ENCODE measurements at regions not wholly inside any gene's neighbourhood (a gene's known extent, or its start where the extent isn't known, plus 50 kb on each side); places are given as distances from the start of the nearest gene placed in this dataset.
A peak's percentile ranks its signal among the peaks of the same experiment; 100 is the strongest.

DNA sequence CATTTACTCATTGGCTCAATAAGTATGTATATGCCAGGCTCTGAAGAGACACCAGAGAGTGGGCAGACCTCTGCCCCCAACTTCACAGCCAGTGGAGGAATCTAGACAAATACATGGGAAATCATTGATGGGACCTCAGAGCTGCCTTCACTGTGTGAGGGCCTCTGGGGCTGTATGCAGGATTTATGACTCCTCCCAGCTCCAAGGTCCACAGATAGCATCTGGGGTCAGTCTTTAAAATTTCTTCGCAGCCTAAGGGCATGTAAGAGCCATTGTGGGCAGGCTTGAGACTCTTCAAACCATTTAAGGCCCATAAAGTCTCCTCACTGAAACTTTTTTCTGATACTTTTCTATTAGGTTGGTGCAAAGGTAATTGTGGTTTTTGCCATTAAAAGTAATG is 125.5 kb downstream of the SPTSSA start:
- DNase-seq, result no peak
- H3K27ac Mint-ChIP-seq, result no peak overlapping the region
- H3K27me3 Mint-ChIP-seq (ENCODE audit: low read depth in 3 of 3), result peaks cover 0 to 3% (median 0%) of the 10 kb centered on the region in 3 donors
- H3K4me1 Mint-ChIP-seq, result no peaks in the 10 kb centered on the region
- no peaks in the 10 kb centered on the region for H3K9me3 Mint-ChIP-seq
- H3K36me3 Mint-ChIP-seq, result no peaks in the 10 kb centered on the region
- no peak overlapping the region for H3K4me3 Mint-ChIP-seq

DNA sequence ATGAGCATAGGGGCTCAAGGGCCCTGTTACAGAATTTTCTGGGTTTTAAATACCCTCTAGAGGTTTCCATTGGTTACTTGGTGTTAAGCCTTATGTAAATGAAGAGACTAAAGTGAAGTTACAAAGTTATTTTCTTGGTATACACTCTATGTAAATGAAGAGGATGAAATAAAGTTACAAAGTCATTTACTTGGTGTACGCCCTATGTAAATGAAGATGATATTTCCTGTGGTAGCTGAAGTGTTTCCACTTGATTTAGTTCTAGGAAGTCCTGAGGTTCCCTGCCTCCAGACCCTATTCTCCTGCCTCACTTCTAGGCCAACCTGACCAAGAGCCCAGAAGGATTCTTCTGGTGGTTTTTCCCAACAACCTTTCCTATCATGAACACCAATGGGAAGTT is 126.1 kb downstream of the SPTSSA start:
- H3K36me3 Mint-ChIP-seq, result no peaks in the 10 kb centered on the region
- H3K9me3 Mint-ChIP-seq, result no peaks in the 10 kb centered on the region
- no peaks in the 10 kb centered on the region for H3K4me1 Mint-ChIP-seq
- DNase-seq, result no peak
- no peak overlapping the region for H3K27ac Mint-ChIP-seq
- H3K4me3 Mint-ChIP-seq, result no peak overlapping the region
- H3K27me3 Mint-ChIP-seq (ENCODE audit: low read depth in 3 of 3), result peaks cover 0 to 3% (median 0%) of the 10 kb centered on the region in 3 donors

DNA sequence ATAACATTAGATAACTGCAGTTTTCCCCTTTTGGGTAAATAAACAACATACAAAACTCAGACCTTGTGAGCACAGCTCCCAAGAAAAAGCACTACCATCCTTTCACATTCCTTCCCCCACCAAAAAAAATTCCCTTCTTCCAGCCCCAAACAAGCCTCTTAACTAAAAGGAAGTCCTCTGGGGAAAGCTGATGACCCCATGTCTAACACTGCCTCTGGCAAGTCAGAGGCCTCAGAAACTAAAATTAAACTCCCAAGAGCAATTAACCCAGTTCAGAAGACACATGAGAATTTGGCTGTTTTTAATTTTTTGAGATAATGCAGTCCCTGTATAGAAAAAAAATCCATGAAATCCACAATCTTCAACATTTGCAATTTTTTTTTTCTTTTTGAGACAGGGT is 127.7 kb downstream of the SPTSSA start:
- Mint-ChIP-seq H3K4me3 (no peak overlapping the region), H3K9me3 (no peaks in the 10 kb centered on the region), H3K27ac (no peak overlapping the region), H3K36me3 (no peaks in the 10 kb centered on the region), H3K4me1 (no peaks in the 10 kb centered on the region), H3K27me3 (ENCODE audit: low read depth in 3 of 3) (peaks cover 0 to 4% (median 3%) of the 10 kb centered on the region in 3 donors)
- no peak for DNase-seq

DNA sequence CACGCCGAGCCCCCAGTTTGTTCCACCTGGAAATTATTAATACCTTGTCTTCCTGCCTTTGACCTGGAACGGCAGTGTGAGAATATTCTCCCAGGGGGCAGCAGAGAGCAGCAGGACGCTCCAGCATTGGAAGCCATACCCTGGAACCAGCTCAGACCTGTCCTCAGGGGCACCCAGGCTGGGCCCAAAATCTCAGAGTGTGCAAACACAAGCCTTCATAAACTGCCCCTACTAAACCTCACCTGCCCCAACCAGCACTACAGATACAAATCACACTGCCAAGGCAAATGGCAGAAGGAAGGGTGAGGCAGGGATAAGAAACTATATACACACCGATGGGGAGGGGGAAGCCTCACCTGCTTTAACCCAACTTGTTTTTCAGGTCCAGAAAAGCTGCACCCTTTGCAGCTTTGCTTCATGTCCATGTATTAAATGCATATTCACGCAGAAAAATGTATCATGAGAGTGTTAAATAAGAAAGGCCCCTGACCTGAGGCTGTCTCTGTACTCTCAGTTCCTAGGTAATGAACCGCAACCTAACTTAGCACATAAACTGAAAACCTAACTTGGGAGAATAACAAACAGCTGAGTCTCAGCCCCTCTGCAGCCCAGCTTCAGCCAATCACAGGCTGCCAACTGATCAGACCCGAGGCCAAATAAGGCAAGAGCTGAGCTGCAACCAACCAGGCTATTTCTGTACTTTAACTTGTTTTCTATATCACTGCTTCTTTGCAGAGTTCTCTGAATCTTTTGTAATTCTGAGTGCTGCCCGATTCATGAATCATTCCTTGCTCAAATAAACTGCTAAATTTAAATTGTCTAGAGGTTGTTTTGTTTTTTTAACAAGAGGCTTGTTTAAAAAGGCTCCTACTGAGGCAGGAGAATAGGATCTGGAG is 130.1 kb downstream of the SPTSSA start:
- peak; percentile 22 to 31 (median 28) for DNase-seq
- no peak overlapping the region for H3K4me3 Mint-ChIP-seq
- H3K4me1 Mint-ChIP-seq, result no peaks in the 10 kb centered on the region
- no peaks in the 10 kb centered on the region for H3K9me3 Mint-ChIP-seq
- peak overlapping the region in 1 of 6 donors; percentile 40 for H3K27ac Mint-ChIP-seq
- H3K27me3 Mint-ChIP-seq (ENCODE audit: low read depth in 3 of 3), result peaks cover 0 to 7% (median 1%) of the 10 kb centered on the region in 3 donors
- H3K36me3 Mint-ChIP-seq, result no peaks in the 10 kb centered on the region

DNA sequence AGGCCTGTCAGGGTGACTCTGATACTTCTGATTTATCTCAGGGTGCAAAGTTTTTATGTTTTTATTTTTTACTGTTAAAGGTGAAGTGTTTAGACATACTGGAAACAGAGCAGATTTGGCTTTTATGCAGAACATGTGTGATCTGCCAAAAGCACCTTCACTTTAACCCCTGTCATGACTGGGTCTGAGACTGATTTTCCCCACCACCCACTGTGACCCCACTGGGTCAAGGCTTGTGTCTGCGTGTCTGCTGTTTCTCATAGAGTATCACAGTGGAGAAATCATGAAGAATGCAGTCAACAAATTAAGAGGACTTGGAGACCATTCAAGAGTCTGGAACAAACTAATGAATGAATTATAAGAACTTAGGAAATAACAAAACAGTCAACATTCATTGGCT is 131.2 kb downstream of the SPTSSA start:
- no peak overlapping the region for H3K27ac Mint-ChIP-seq
- H3K4me1 Mint-ChIP-seq, result no peaks in the 10 kb centered on the region
- H3K27me3 Mint-ChIP-seq (ENCODE audit: low read depth in 3 of 3), result peaks cover 0 to 7% (median 1%) of the 10 kb centered on the region in 3 donors
- H3K4me3 Mint-ChIP-seq, result no peak overlapping the region
- H3K36me3 Mint-ChIP-seq, result no peaks in the 10 kb centered on the region
- no peak for DNase-seq
- no peaks in the 10 kb centered on the region for H3K9me3 Mint-ChIP-seq

DNA sequence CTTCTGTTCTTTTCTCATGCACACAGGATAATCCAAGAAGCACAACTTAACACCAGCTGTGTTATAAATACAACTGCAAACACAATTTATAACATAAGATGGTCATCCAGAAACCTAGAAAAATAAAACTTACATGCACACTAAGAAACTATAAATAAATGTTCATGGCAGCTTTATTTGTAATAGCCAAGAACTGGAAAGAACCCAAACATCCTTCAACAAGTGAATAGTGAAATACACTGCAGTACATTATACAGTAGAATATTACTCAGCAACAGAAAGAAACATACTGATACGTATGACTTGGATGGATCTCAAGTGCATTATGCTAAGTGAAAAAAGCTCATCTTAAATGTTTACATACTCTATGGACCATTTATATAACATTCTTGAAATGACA is 132.7 kb downstream of the SPTSSA start:
- H3K27ac Mint-ChIP-seq, result no peak overlapping the region
- no peak for DNase-seq
- H3K27me3 Mint-ChIP-seq (ENCODE audit: low read depth in 3 of 3), result peaks cover 0 to 10% (median 1%) of the 10 kb centered on the region in 3 donors
- no peaks in the 10 kb centered on the region for H3K4me1 Mint-ChIP-seq
- H3K4me3 Mint-ChIP-seq, result no peak overlapping the region
- no peaks in the 10 kb centered on the region for H3K9me3 Mint-ChIP-seq
- H3K36me3 Mint-ChIP-seq, result no peaks in the 10 kb centered on the region

DNA sequence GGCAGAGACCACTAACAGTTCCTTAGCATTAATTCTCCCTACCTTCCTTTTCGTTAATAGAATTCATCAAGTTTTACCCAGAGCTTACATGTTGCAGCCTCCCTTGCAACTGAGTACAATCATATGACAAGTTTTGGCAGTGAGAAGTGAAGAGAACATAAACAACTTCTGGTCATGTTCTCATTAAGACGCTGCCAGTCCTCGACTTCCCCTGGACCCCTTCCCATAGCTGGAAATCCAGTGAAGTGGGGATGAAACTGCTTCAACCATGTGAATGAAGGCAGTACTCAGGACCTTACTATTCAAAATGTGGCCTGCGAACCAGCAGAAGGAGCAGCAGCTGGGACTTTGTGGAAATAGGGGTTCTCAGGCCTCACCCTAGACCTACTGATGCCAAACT is 133.9 kb downstream of the SPTSSA start:
- Mint-ChIP-seq H3K4me1 (no peaks in the 10 kb centered on the region), H3K9me3 (no peaks in the 10 kb centered on the region), H3K4me3 (no peak overlapping the region)

DNA sequence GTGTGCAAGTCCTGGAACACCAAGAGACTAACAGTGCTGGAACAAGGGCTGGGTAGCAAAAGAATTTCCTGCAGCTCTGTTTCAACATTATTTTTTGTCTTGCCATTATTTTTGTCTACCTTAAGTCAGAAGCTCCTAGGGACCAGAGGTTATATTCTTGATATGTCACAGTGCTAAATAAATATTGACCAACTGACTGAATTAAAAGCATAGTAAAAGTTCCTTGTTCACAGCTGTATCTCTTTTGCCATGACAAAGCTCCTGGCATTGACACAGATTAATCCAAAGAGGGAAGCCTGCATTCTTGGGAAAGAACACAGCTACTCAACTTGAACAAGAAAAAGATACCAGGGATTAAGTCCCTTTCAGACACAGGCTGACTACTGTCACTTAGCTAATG is 136.5 kb downstream of the SPTSSA start:
- DNase-seq, result no peak
- peaks cover 0 to 10% (median 0%) of the 10 kb centered on the region in 3 donors for H3K27me3 Mint-ChIP-seq (ENCODE audit: low read depth in 3 of 3)
- no peak overlapping the region for H3K27ac Mint-ChIP-seq
- no peaks in the 10 kb centered on the region for H3K9me3 Mint-ChIP-seq
- H3K36me3 Mint-ChIP-seq, result no peaks in the 10 kb centered on the region
- no peaks in the 10 kb centered on the region for H3K4me1 Mint-ChIP-seq
- no peak overlapping the region for H3K4me3 Mint-ChIP-seq

More for the DNA sequence above, 133.9 kb downstream of the SPTSSA start:
- H3K27ac Mint-ChIP-seq, result no peak overlapping the region
- DNase-seq, result no peak
- H3K36me3 Mint-ChIP-seq, result no peaks in the 10 kb centered on the region
- H3K27me3 Mint-ChIP-seq (ENCODE audit: low read depth in 3 of 3), result peaks cover 0 to 10% (median 1%) of the 10 kb centered on the region in 3 donors

DNA sequence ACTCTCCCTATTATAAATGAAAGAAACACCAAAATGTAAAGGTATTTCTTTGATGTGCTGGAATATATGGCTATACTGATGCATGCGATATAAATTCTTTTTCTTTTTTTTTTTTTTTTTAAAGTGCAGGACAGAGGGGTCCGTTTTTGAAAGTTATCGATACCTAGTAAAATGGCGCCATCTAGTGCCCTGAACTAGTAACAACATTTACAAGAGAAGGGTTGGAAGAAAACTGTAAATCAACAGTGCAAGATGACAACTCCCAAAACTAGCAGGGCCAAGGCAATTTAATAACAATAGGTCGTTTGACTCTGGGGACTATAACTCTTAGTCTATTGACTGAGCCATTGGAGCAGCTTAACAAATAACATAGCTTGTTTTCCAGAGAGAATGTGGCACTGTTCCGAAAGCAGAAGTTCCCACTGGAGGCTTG is 137.7 kb downstream of the SPTSSA start:
- Mint-ChIP-seq H3K4me3 (no peak overlapping the region), H3K4me1 (no peaks in the 10 kb centered on the region), H3K36me3 (no peaks in the 10 kb centered on the region), H3K27me3 (ENCODE audit: low read depth in 3 of 3) (peaks cover 0 to 6% (median 0%) of the 10 kb centered on the region in 3 donors), H3K9me3 (no peaks in the 10 kb centered on the region), H3K27ac (no peak overlapping the region)
- DNase-seq, result peak in 2 of 3 donors; percentile 21

DNA sequence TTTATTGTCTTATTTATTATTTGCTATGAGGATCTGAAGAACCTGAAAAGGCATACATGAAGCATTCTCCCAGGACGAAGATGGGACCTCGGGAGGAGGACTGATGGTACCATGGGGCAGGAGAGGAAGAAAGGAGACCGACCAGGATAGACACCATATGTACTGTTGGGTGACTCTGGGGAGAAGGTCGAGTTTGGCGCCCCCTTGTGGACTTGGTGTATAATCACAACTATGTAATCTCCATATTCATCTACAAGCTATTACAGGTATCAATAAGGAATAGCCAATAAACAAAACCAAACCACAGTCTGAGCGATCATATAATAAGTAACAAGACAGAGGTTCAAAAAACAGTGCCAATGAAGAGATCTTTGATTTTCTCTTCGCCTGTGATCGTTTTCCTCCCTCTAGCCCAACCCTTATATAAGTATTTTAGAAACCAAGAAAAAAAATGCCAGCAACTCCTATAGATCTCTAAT is 139.1 kb downstream of the SPTSSA start:
- H3K4me3 Mint-ChIP-seq, result no peak overlapping the region
- DNase-seq, result peak; percentile 24 to 51 (median 43)
- no peak overlapping the region for H3K27ac Mint-ChIP-seq
- H3K36me3 Mint-ChIP-seq, result no peaks in the 10 kb centered on the region
- H3K4me1 Mint-ChIP-seq, result no peaks in the 10 kb centered on the region
- no peaks in the 10 kb centered on the region for H3K9me3 Mint-ChIP-seq
- peaks cover 0 to 3% (median 0%) of the 10 kb centered on the region in 3 donors for H3K27me3 Mint-ChIP-seq (ENCODE audit: low read depth in 3 of 3)

DNA sequence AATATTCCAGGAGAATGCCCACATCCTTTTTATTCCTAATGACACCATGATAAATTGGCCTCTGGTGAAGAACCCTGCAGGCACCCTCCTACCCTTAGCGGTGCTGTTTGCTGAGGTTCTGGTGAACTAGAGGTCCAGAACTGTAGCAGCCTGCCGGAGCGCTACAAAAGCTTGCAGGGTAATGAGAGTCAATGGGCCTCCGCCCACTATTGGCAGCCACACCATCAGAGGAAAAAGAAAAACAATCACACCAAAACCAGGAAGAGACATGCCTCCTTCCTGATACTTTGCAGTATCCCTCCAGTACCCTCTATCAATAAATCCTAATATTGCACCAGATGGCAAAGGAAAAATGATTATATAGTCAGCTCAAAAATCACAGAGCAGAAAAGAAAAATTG is 142.9 kb downstream of the SPTSSA start:
- no peak overlapping the region for H3K27ac Mint-ChIP-seq

DNA sequence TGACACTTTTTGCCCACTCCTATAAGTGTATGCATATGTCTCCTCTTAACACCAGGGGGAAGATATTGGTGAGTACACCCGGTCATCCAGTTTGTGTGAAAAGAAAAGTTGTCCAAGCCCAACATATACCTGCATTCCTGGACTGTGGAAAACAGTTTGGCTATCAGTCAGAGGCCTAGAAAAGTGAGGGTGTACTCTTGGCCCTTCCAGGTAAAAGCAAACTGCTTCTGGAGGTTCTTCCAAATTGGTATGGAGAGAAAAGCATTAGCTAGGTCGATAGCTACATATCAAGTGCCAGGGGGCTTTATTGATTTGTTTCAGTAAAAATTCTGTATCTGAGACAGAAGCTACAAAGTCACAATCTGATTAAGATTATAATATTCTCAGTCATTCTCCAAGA is 144.0 kb downstream of the SPTSSA start:
- Mint-ChIP-seq H3K27me3 (ENCODE audit: low read depth in 3 of 3) (peaks cover 2 to 3% (median 2%) of the 10 kb centered on the region in 3 donors), H3K36me3 (no peaks in the 10 kb centered on the region), H3K4me1 (no peaks in the 10 kb centered on the region), H3K4me3 (no peak overlapping the region), H3K9me3 (no peaks in the 10 kb centered on the region), H3K27ac (no peak overlapping the region)
- no peak for DNase-seq

More for the DNA sequence above, 142.9 kb downstream of the SPTSSA start:
- no peak overlapping the region for H3K4me3 Mint-ChIP-seq
- DNase-seq, result no peak
- H3K4me1 Mint-ChIP-seq, result no peaks in the 10 kb centered on the region
- H3K9me3 Mint-ChIP-seq, result no peaks in the 10 kb centered on the region
- H3K36me3 Mint-ChIP-seq, result no peaks in the 10 kb centered on the region
- H3K27me3 Mint-ChIP-seq (ENCODE audit: low read depth in 3 of 3), result peaks cover 0 to 2% (median 2%) of the 10 kb centered on the region in 3 donors

DNA sequence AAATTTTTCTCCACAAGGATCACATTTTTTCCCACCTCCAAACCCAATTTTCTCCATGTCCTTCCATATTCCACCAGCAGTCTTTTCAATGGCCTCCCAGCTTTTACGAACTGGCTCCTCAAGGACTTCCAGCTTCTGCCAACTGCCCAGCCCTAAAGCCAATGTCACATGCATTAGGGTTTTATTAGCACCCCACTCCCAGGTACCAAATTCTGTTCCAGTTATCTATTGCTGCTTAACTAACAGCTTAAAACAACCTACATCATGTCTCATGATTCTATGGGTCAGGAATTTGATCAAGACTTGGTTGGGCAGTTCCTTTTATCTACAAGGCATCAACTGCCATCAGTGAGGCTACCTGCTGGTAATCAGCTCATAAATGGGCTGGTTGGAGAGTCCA is 151.3 kb downstream of the SPTSSA start:
- Mint-ChIP-seq H3K27ac (peak overlapping the region in 1 of 6 donors; percentile 16), H3K27me3 (ENCODE audit: low read depth in 3 of 3) (peaks cover 3 to 11% (median 4%) of the 10 kb centered on the region in 3 donors), H3K4me1 (no peaks in the 10 kb centered on the region), H3K9me3 (no peaks in the 10 kb centered on the region), H3K4me3 (no peak overlapping the region), H3K36me3 (no peaks in the 10 kb centered on the region)
- no peak for DNase-seq

DNA sequence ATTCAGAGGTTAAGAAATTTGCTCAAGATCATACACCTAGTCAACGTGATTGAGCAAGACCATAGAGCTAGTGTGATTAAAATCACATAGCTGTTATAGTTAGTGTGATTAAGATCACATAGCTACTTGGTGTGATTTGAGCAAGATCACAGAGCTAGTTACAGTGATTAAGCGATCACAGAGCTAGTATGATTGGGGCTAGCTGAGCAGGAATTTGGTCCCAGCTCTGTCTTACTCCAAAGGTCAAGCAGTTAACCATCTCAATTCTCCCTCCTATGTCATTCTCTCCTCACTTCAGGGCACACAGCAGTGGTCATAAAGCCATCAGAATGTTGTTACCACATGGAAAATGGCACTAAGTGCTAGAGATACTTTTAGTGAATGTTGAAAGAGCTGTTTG is 158.2 kb downstream of the SPTSSA start:
- peaks cover 0 to 2% (median 0%) of the 10 kb centered on the region in 3 donors for H3K27me3 Mint-ChIP-seq (ENCODE audit: low read depth in 3 of 3)

More for the DNA sequence above, 158.2 kb downstream of the SPTSSA start:
- Mint-ChIP-seq H3K4me1 (no peaks in the 10 kb centered on the region), H3K36me3 (no peaks in the 10 kb centered on the region), H3K27ac (no peak overlapping the region), H3K4me3 (no peak overlapping the region), H3K9me3 (peaks cover 0 to under 1% (median 0%) of the 10 kb centered on the region in 6 donors)
- DNase-seq, result no peak
